WI38 (cell line): ENCODE measurements at regions not wholly inside any gene's neighbourhood (a gene's known extent, or its start where the extent isn't known, plus 50 kb on each side); places are given as distances from the start of the nearest gene placed in this dataset.

Source experiments
- H3K4me3 ChIP-seq: 2 replicates; pipeline ENCODE4 v1.5.1; 2011; ENCODE audit warnings: low read depth, mild to moderate bottlenecking, control low read depth, low read length
- CTCF ChIP-seq: IDR thresholded peaks from 2 replicates; pipeline ENCODE4 v1.5.1; 2012; ENCODE audit warnings: low read depth, mild to moderate bottlenecking, control low read depth, low read length

- no peak for TF ChIP-seq CTCF
Observed at GRCh38 chr6:40066372-40066771, 132.1 kb upstream of the MOCS1 start.

GRCh38 chr6:40056865-40057264 is 122.6 kb upstream of the MOCS1 start:
- TF ChIP-seq CTCF = no peak
- H3K4me3 ChIP-seq = no peak overlapping the region

More at GRCh38 chr6:40066372-40066771, 132.1 kb upstream of the MOCS1 start:
- no peak overlapping the region for H3K4me3 ChIP-seq

GRCh38 chr6:40054602-40055001 is 120.3 kb upstream of the MOCS1 start:
- no peak for TF ChIP-seq CTCF
- H3K4me3 ChIP-seq = no peak overlapping the region

GRCh38 chr6:40054186-40054585 is 119.9 kb upstream of the MOCS1 start:
- no peak for TF ChIP-seq CTCF
- H3K4me3 ChIP-seq = no peak overlapping the region

GRCh38 chr6:40049128-40049527 is 114.9 kb upstream of the MOCS1 start:
- H3K4me3 ChIP-seq = no peak overlapping the region
- no peak for TF ChIP-seq CTCF

- H3K4me3 ChIP-seq = no peak overlapping the region
- TF ChIP-seq CTCF = no peak
Observed at GRCh38 chr6:40044196-40044595, 109.9 kb upstream of the MOCS1 start.

- TF ChIP-seq CTCF = no peak
Observed at GRCh38 chr6:40042232-40042631, 108.0 kb upstream of the MOCS1 start.

More at GRCh38 chr6:40042232-40042631, 108.0 kb upstream of the MOCS1 start:
- no peak overlapping the region for H3K4me3 ChIP-seq
